PC-3 (cell line): ENCODE measurements at regions not wholly inside any gene's neighbourhood (a gene's known extent, or its start where the extent isn't known, plus 50 kb on each side); places are given as distances from the start of the nearest gene placed in this dataset.
A peak's percentile ranks its signal among the peaks of the same experiment; 100 is the strongest.

Source experiments
- ATAC-seq: fragments of 200-7000 bp; cut with Tn5 transposase; 2 replicates; pipeline ENCODE4 v1.9.1; 2020; ENCODE audit warnings: mild to moderate bottlenecking, moderate library complexity
- BruUV-seq: library from RNA; stranded (reverse); fragments of 400-500 nt; replicated peaks from 2 replicates; lab custom pipeline; 2021; lab: Mats Ljungman, UMichigan
- CTCF ChIA-PET: fragments of 300-600 bp; sonication (Branson Sonifier 250); formaldehyde crosslinking; loops from one replicate; lab custom pipeline; 2022; ENCODE audit warnings: antibody characterized with exemption; lab: Charles Lee
- POLR2A ChIA-PET: fragments of 300-600 bp; sonication (Branson Sonifier 250); formaldehyde crosslinking; loops from one replicate; lab custom pipeline; 2022; ENCODE audit warnings: antibody characterized with exemption; ENCODE audit not compliant: unreplicated experiment; lab: Charles Lee
- DNase-seq: peaks from one replicate; pipeline ENCODE4 v3.0.0-alpha.2; 2015
- H2AFZ ChIP-seq: fragments of 300-600 bp; sonication (generic); 2 replicates; pipeline ENCODE4 v1.6.0; 2016; ENCODE audit warnings: antibody characterized with exemption, low read length
- H3F3A ChIP-seq: fragments of 300-600 bp; sonication (generic); one replicate; pipeline ENCODE4 v1.6.0; 2017; ENCODE audit warnings: antibody characterized with exemption, low read length, control low read depth, mild to moderate bottlenecking; ENCODE audit not compliant: unreplicated experiment
- H3K27ac ChIP-seq: fragments of 300-600 bp; sonication (generic); 2 replicates; pipeline ENCODE4 v1.5.1; 2016; ENCODE audit warnings: mild to moderate bottlenecking, low read length
- H3K27me3 ChIP-seq: fragments of 300-600 bp; sonication (generic); 2 replicates; pipeline ENCODE4 v1.6.1; 2016; ENCODE audit warnings: low read length, mixed read lengths
- H3K36me3 ChIP-seq: fragments of 300-600 bp; sonication (generic); 2 replicates; pipeline ENCODE4 v1.6.1; 2016; ENCODE audit warnings: low read depth, mixed run types, low read length, mixed read lengths
- H3K4me1 ChIP-seq: fragments of 300-600 bp; sonication (generic); 2 replicates; pipeline ENCODE4 v1.5.1; 2016; ENCODE audit warnings: low read length; ENCODE audit not compliant: insufficient read depth
- H3K4me2 ChIP-seq: fragments of 300-600 bp; sonication (generic); 2 replicates; pipeline ENCODE4 v1.6.0; 2016; ENCODE audit warnings: low read length
- H3K4me3 ChIP-seq: fragments of 300-600 bp; sonication (generic); 2 replicates; pipeline ENCODE4 v1.5.1; 2016; ENCODE audit warnings: mild to moderate bottlenecking, low read length, mixed read lengths
- H3K79me2 ChIP-seq: fragments of 300-600 bp; sonication (generic); 2 replicates; pipeline ENCODE4 v1.6.1; 2017; ENCODE audit warnings: low read length, mixed read lengths
- H3K9ac ChIP-seq: fragments of 300-600 bp; sonication (generic); 2 replicates; pipeline ENCODE4 v1.6.0; 2016; ENCODE audit warnings: mild to moderate bottlenecking, low read length
- H3K9me2 ChIP-seq: fragments of 300-600 bp; sonication (generic); replicated peaks from 2 replicates; pipeline ENCODE4 v1.6.1; 2016; ENCODE audit warnings: mixed run types, low read length, mixed read lengths
- H3K9me3 ChIP-seq: fragments of 300-600 bp; sonication (generic); 2 replicates; pipeline ENCODE4 v1.6.1; 2016; ENCODE audit warnings: low read length, mixed read lengths
- H4K20me1 ChIP-seq: fragments of 300-600 bp; sonication (generic); 2 replicates; pipeline ENCODE4 v1.6.1; 2016; ENCODE audit warnings: low read length, mixed read lengths
- CTCF ChIP-seq: fragments of 300-600 bp; sonication (generic); conservative IDR thresholded peaks from 2 replicates; pipeline ENCODE4 v1.5.1; 2017; ENCODE audit warnings: antibody characterized with exemption, low read depth, mild to moderate bottlenecking, low read length
- EZH2 ChIP-seq: fragments of 300-600 bp; sonication (generic); IDR thresholded peaks from one replicate; pipeline ENCODE4 v1.6.1; 2017; ENCODE audit warnings: antibody characterized with exemption, mild to moderate bottlenecking, low read length; ENCODE audit not compliant: unreplicated experiment
- EZH2phosphoT487 ChIP-seq: fragments of 300-600 bp; sonication (generic); IDR thresholded peaks from 2 replicates; pipeline ENCODE4 v1.6.1; 2018; ENCODE audit warnings: mild to moderate bottlenecking, antibody characterized with exemption, low read length, borderline replicate concordance
- intact Hi-C: fragments of 100-400 bp; cut with micrococcal nuclease; formaldehyde crosslinking; loops from 2 replicates; pipeline ENCODE4 v1.9.0; 2023

- intact Hi-C loops: no loop called here
- H2AFZ ChIP-seq: no peak overlapping the region
- H4K20me1 ChIP-seq: no peaks in the 10 kb centered on the region
- ATAC-seq (peak; percentile 31; the same call in 1 of the 2 replicates), DNase-seq (peak; percentile 70)
- no peak overlapping the region for H3K27ac ChIP-seq
- H3K36me3 ChIP-seq: no peaks in the 10 kb centered on the region
- no peaks in the 10 kb centered on the region for H3K4me1 ChIP-seq
- ChIA-PET CTCF (no interaction called here), POLR2A (no interaction called here)
- BruUV-seq: no TSS peak
- no peaks in the 10 kb centered on the region for H3F3A ChIP-seq
- H3K79me2 ChIP-seq: no peaks in the 10 kb centered on the region
- no peak overlapping the region for H3K9ac ChIP-seq
- TF ChIP-seq CTCF: no peak
- TF ChIP-seq EZH2phosphoT487: no peak
- no peak for TF ChIP-seq EZH2
- H3K4me3 ChIP-seq: no peak overlapping the region
- H3K4me2 ChIP-seq: no peak overlapping the region
- H3K9me2 ChIP-seq: no peaks in the 10 kb centered on the region
- H3K9me3 ChIP-seq: no peaks in the 10 kb centered on the region
- H3K27me3 ChIP-seq: peaks cover 35% of the 10 kb centered on the region
These were observed 217.0 kb upstream of the PGR start for GRCh38 chr11:101346591-101346990.

DNA sequence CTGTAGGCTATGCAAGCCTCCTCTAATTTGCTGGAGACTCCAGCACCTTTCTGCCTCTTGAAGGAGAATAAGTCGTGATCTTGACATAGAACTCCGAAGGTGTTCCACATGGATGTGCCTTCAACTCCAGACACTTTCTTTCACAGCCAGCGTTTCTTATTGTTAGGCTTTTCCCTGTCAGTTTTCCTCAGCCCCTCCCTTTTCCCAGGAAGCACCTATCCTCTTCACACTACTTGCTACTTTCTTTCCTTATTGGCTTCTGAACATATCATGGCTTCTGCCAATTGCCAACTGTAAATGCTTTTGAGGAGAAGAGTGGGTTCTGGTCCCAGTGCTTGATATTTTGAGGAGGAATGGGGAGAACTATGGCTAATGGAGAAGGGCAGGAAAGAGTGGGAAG is 216.3 kb upstream of the PGR start:
- no peaks in the 10 kb centered on the region for H3F3A ChIP-seq
- H3K9me2 ChIP-seq: no peaks in the 10 kb centered on the region
- ATAC-seq: no peak
- no peaks in the 10 kb centered on the region for H3K9me3 ChIP-seq
- ChIA-PET POLR2A (no interaction called here), CTCF (no interaction called here)
- no peak overlapping the region for H3K4me3 ChIP-seq
- H3K36me3 ChIP-seq: no peaks in the 10 kb centered on the region
- no peak overlapping the region for H3K9ac ChIP-seq
- TF ChIP-seq CTCF (no peak), EZH2phosphoT487 (no peak), EZH2 (no peak)
- no peaks in the 10 kb centered on the region for H3K4me1 ChIP-seq
- intact Hi-C loops: no loop called here
- no peak overlapping the region for H3K27ac ChIP-seq
- no peaks in the 10 kb centered on the region for H3K79me2 ChIP-seq
- H3K27me3 ChIP-seq: peaks cover 39% of the 10 kb centered on the region
- no peaks in the 10 kb centered on the region for H4K20me1 ChIP-seq
- no TSS peak for BruUV-seq
- no peak for DNase-seq
- no peak overlapping the region for H3K4me2 ChIP-seq
- no peak overlapping the region for H2AFZ ChIP-seq

DNA sequence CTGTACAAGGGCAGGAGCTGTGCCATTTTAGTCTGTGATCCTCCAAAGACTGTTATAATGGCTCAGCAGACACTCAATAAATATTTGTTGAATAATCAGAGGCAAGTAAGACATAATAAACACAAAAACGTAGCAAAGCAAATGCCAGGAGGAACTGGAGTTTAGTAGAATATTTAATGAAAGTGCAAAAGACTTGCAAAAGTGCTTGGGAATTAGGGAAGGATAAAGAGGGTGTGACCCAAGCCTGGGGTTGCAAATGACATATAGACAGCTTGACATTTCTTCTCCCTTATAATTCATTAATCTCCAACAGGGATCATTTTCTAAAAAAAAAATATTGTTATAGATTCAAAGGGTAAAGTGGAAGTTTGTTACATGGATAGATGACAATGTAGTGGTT is 212.7 kb upstream of the PGR start:
- H3K27me3 ChIP-seq: peaks cover 21% of the 10 kb centered on the region
- no peak overlapping the region for H2AFZ ChIP-seq
- H3K4me2 ChIP-seq: no peak overlapping the region
- no peaks in the 10 kb centered on the region for H3K36me3 ChIP-seq
- no peaks in the 10 kb centered on the region for H3K9me2 ChIP-seq
- H3K4me3 ChIP-seq: no peak overlapping the region
- BruUV-seq: no TSS peak
- no peaks in the 10 kb centered on the region for H3K4me1 ChIP-seq
- ChIA-PET POLR2A (no interaction called here), CTCF (no interaction called here)
- DNase-seq: no peak
- H4K20me1 ChIP-seq: no peaks in the 10 kb centered on the region
- no peaks in the 10 kb centered on the region for H3F3A ChIP-seq
- no peak for TF ChIP-seq EZH2
- TF ChIP-seq CTCF: no peak
- no peak for TF ChIP-seq EZH2phosphoT487
- H3K27ac ChIP-seq: no peak overlapping the region
- intact Hi-C loops: no loop called here
- H3K9ac ChIP-seq: no peak overlapping the region
- H3K9me3 ChIP-seq: no peaks in the 10 kb centered on the region
- no peaks in the 10 kb centered on the region for H3K79me2 ChIP-seq
- ATAC-seq: no peak
